Smooth muscle cell (in vitro differentiated cells): ENCODE measurements at regions not wholly inside any gene's neighbourhood (a gene's known extent, or its start where the extent isn't known, plus 50 kb on each side); places are given as distances from the start of the nearest gene placed in this dataset.

Experiments used
- DNase-seq: peaks from one replicate; lab custom pipeline; 2025; ENCODE audit not compliant: unreplicated experiment; lab: John Stamatoyannopoulos, UW
- H2AFZ ChIP-seq: fragments of 200-600 bp; sonication (generic); 2 replicates; pipeline ENCODE4 v1.6.0; 2016; ENCODE audit warnings: antibody characterized with exemption, low read depth, mild to moderate bottlenecking
- H3F3A ChIP-seq: fragments of 200-600 bp; sonication (generic); 2 replicates; pipeline ENCODE4 v1.6.0; 2017; ENCODE audit warnings: antibody characterized with exemption, low read depth
- H3K27ac ChIP-seq: fragments of 200-600 bp; sonication (generic); 2 replicates; pipeline ENCODE4 v1.5.1; 2016; ENCODE audit warnings: low read depth, mild to moderate bottlenecking
- H3K27me3 ChIP-seq: fragments of 200-600 bp; sonication (generic); 2 replicates; pipeline ENCODE4 v1.6.1; 2016; ENCODE audit warnings: low read depth, mild to moderate bottlenecking
- H3K36me3 ChIP-seq: fragments of 200-600 bp; sonication (generic); 2 replicates; pipeline ENCODE4 v1.5.1; 2016; ENCODE audit warnings: low read depth
- H3K4me1 ChIP-seq: fragments of 200-600 bp; sonication (generic); 2 replicates; pipeline ENCODE4 v1.5.1; 2016; ENCODE audit warnings: low read depth
- H3K4me2 ChIP-seq: fragments of 200-600 bp; sonication (generic); 2 replicates; pipeline ENCODE4 v1.6.0; 2016; ENCODE audit warnings: mild to moderate bottlenecking
- H3K4me3 ChIP-seq: fragments of 200-600 bp; sonication (generic); 2 replicates; pipeline ENCODE4 v1.5.1; 2016; ENCODE audit warnings: mild to moderate bottlenecking
- H3K79me2 ChIP-seq: fragments of 200-600 bp; sonication (generic); 2 replicates; pipeline ENCODE4 v1.6.0; 2016; ENCODE audit warnings: low read depth, mild to moderate bottlenecking
- H3K9ac ChIP-seq: fragments of 200-600 bp; sonication (generic); 2 replicates; pipeline ENCODE4 v1.6.0; 2016; ENCODE audit warnings: low read depth
- H3K9me3 ChIP-seq: fragments of 200-600 bp; sonication (generic); replicated peaks from 2 replicates; pipeline ENCODE4 v1.5.1; 2016; ENCODE audit warnings: low read depth
- H4K20me1 ChIP-seq: fragments of 200-600 bp; sonication (generic); 2 replicates; pipeline ENCODE4 v1.6.0; 2016; ENCODE audit warnings: low read depth
- WGBS: methylation state at CpG from one replicate; pipeline ENCODE4 v1.1.7; 2016; ENCODE audit warnings: low lambda C conversion rate; 5-methylcytosine and 5-hydroxymethylcytosine counted together
- TF ChIP-seq, protein P1 (sequence below): fragments of 200-600 bp; sonication (generic); IDR thresholded peaks from 2 replicates; pipeline ENCODE4 v1.5.1; 2017; ENCODE audit warnings: borderline replicate concordance, mild to moderate bottlenecking, antibody characterized with exemption; ENCODE audit not compliant: insufficient read depth, poor library complexity, severe bottlenecking

DNA sequence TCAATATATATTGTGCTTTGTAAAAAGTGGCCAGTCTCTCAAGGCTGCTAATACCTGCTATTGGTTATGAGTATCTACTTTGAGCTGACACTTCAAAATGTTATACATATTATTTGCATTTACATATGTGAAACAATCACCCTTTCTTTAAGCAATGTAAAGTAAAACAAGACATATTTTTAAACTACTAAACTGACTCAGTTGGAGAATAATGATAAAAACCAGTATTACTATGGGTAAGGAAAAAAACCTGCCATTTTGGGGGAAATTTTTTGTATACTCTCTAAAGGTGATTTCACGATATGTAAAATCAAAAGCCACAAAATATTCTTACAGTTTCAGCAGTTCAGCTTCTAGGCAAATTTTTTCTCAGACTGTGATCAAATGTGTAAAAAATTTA, 232.3 kb downstream of the PRL start:
- WGBS = 97% methylated on average over 1 of the region's 1 CpG
- Histone ChIP-seq H3K4me1 (no peaks in the 10 kb centered on the region), H3K27ac (no peak overlapping the region), H3K79me2 (no peaks in the 10 kb centered on the region), H3K9ac (no peak overlapping the region), H3K4me3 (no peak overlapping the region), H3K9me3 (no peaks in the 10 kb centered on the region), H3F3A (peaks cover 3% of the 10 kb centered on the region), H3K36me3 (no peaks in the 10 kb centered on the region), H2AFZ (no peak overlapping the region), H3K4me2 (no peak overlapping the region), H4K20me1 (no peaks in the 10 kb centered on the region), H3K27me3 (no peaks in the 10 kb centered on the region)
- TF ChIP-seq, protein P1, sequence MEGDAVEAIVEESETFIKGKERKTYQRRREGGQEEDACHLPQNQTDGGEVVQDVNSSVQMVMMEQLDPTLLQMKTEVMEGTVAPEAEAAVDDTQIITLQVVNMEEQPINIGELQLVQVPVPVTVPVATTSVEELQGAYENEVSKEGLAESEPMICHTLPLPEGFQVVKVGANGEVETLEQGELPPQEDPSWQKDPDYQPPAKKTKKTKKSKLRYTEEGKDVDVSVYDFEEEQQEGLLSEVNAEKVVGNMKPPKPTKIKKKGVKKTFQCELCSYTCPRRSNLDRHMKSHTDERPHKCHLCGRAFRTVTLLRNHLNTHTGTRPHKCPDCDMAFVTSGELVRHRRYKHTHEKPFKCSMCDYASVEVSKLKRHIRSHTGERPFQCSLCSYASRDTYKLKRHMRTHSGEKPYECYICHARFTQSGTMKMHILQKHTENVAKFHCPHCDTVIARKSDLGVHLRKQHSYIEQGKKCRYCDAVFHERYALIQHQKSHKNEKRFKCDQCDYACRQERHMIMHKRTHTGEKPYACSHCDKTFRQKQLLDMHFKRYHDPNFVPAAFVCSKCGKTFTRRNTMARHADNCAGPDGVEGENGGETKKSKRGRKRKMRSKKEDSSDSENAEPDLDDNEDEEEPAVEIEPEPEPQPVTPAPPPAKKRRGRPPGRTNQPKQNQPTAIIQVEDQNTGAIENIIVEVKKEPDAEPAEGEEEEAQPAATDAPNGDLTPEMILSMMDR = no peak
- no peak for DNase-seq

GRCh38 chr6:22067122-22067521, 229.7 kb downstream of the PRL start:
- Histone ChIP-seq H2AFZ (peak overlapping the region; percentile 47), H3K79me2 (no peaks in the 10 kb centered on the region), H3K9ac (no peak overlapping the region), H3K36me3 (no peaks in the 10 kb centered on the region), H3F3A (peaks cover 3% of the 10 kb centered on the region), H3K27me3 (no peaks in the 10 kb centered on the region), H3K4me2 (no peak overlapping the region), H3K4me3 (no peak overlapping the region), H3K27ac (no peak overlapping the region), H4K20me1 (no peaks in the 10 kb centered on the region), H3K4me1 (peaks cover 7% of the 10 kb centered on the region), H3K9me3 (no peaks in the 10 kb centered on the region)
- TF ChIP-seq, protein P1 = no peak
- no peak for DNase-seq
- WGBS = 83% methylated on average over 1 of the region's 1 CpG

GRCh38 chr6:22067671-22068070, 229.2 kb downstream of the PRL start:
- Histone ChIP-seq H3K36me3 (no peaks in the 10 kb centered on the region), H3K4me3 (no peak overlapping the region), H3K4me1 (peaks cover 8% of the 10 kb centered on the region), H3K27ac (no peak overlapping the region), H4K20me1 (no peaks in the 10 kb centered on the region), H3F3A (peaks cover 3% of the 10 kb centered on the region), H3K79me2 (no peaks in the 10 kb centered on the region), H3K9me3 (no peaks in the 10 kb centered on the region), H3K9ac (no peak overlapping the region), H3K4me2 (no peak overlapping the region), H2AFZ (no peak overlapping the region), H3K27me3 (no peaks in the 10 kb centered on the region)
- DNase-seq = no peak
- WGBS = 98% methylated on average over 2 of the region's 2 CpGs
- TF ChIP-seq, protein P1 = no peak

GRCh38 chr6:22068561-22069305, 228.1 kb downstream of the PRL start:
- Histone ChIP-seq H3K4me2 (no peak overlapping the region), H3K4me1 (peaks cover 8% of the 10 kb centered on the region), H3K27me3 (no peaks in the 10 kb centered on the region), H3F3A (peaks cover 3% of the 10 kb centered on the region), H3K9ac (no peak overlapping the region), H3K36me3 (no peaks in the 10 kb centered on the region), H3K9me3 (no peaks in the 10 kb centered on the region), H4K20me1 (no peaks in the 10 kb centered on the region), H3K27ac (no peak overlapping the region), H3K4me3 (no peak overlapping the region), H2AFZ (no peak overlapping the region), H3K79me2 (no peaks in the 10 kb centered on the region)
- DNase-seq = no peak
- 86% methylated on average over 4 of the region's 4 CpGs for WGBS
- TF ChIP-seq, protein P1 = no peak
